Mucosa of stomach (tissue), 1 donor: ENCODE measurements at regions not wholly inside any gene's neighbourhood (a gene's known extent, or its start where the extent isn't known, plus 50 kb on each side); places are given as distances from the start of the nearest gene placed in this dataset.

Experiments used
- H3K27me3 ChIP-seq: one replicate; pipeline ENCODE4 v1.7.0; 2013; ENCODE audit warnings: mild to moderate bottlenecking, low read length; ENCODE audit not compliant: control insufficient read depth, insufficient read depth
- H3K36me3 ChIP-seq: one replicate; pipeline ENCODE4 v1.7.0; 2013; ENCODE audit warnings: low read length; ENCODE audit not compliant: control insufficient read depth, insufficient read depth
- H3K4me1 ChIP-seq: one replicate; pipeline ENCODE4 v1.7.0; 2013; ENCODE audit warnings: mild to moderate bottlenecking, low read length; ENCODE audit not compliant: control insufficient read depth, insufficient read depth
- H3K4me3 ChIP-seq: one replicate; pipeline ENCODE4 v1.7.0; 2013; ENCODE audit warnings: low read length
- H3K9ac ChIP-seq: one replicate; pipeline ENCODE4 v1.7.0; 2013; ENCODE audit warnings: mild to moderate bottlenecking, low read length, moderate library complexity
- H3K9me3 ChIP-seq: one replicate; pipeline ENCODE4 v1.7.0; 2013; ENCODE audit warnings: mild to moderate bottlenecking, low read length, moderate library complexity; ENCODE audit not compliant: control insufficient read depth
- donor health status: Pancreatic carcinoma.

- H3K4me3 ChIP-seq: no peak overlapping the region
- H3K27me3 ChIP-seq: no peaks in the 10 kb centered on the region
- H3K4me1 ChIP-seq: no peaks in the 10 kb centered on the region
- H3K9ac ChIP-seq: no peak overlapping the region
- no peaks in the 10 kb centered on the region for H3K36me3 ChIP-seq
- H3K9me3 ChIP-seq: no peaks in the 10 kb centered on the region
Measured at GRCh38 chr2:67854798-67855197, 208.0 kb downstream of the C1D start.

- H3K9ac ChIP-seq: no peak overlapping the region
- no peak overlapping the region for H3K4me3 ChIP-seq
- no peaks in the 10 kb centered on the region for H3K9me3 ChIP-seq
- no peaks in the 10 kb centered on the region for H3K36me3 ChIP-seq
- no peaks in the 10 kb centered on the region for H3K27me3 ChIP-seq
- H3K4me1 ChIP-seq: no peaks in the 10 kb centered on the region
Measured at GRCh38 chr2:67856866-67857265, 205.9 kb downstream of the C1D start.

DNA sequence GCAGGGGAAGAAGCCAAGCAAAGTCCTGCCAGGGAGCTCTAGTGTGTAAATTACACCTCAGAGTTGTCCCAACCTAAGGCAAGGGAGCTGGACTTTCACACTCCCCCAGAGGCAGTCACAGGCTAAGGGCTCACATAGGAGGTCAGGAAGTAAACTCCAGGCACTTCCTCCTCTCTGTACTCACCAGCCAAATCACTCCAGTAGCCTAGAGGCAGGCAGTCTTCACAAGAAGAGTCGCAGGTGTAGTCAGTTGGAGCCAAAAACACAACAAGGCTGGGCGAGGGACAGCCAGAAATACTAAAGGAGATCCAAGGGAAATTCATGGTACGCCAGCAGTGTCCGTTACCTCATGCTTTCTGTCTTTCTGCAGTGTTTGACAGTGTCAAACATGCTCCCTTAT, 205.0 kb downstream of the C1D start:
- H3K27me3 ChIP-seq: no peaks in the 10 kb centered on the region
- H3K9me3 ChIP-seq: no peaks in the 10 kb centered on the region
- no peaks in the 10 kb centered on the region for H3K4me1 ChIP-seq
- H3K4me3 ChIP-seq: no peak overlapping the region
- H3K36me3 ChIP-seq: no peaks in the 10 kb centered on the region
- no peak overlapping the region for H3K9ac ChIP-seq

- Histone ChIP-seq H3K9ac (no peak overlapping the region), H3K9me3 (no peaks in the 10 kb centered on the region), H3K4me1 (no peaks in the 10 kb centered on the region), H3K27me3 (no peaks in the 10 kb centered on the region), H3K36me3 (no peaks in the 10 kb centered on the region), H3K4me3 (no peak overlapping the region)
Measured at GRCh38 chr2:67858886-67859285, 203.9 kb downstream of the C1D start.

- H3K27me3 ChIP-seq: no peaks in the 10 kb centered on the region
- no peak overlapping the region for H3K4me3 ChIP-seq
- no peaks in the 10 kb centered on the region for H3K4me1 ChIP-seq
- H3K9me3 ChIP-seq: no peaks in the 10 kb centered on the region
- H3K9ac ChIP-seq: no peak overlapping the region
- H3K36me3 ChIP-seq: no peaks in the 10 kb centered on the region
Measured at GRCh38 chr2:67865917-67866316, 196.9 kb downstream of the C1D start.

GRCh38 chr2:67867735-67868134, 195.1 kb downstream of the C1D start:
- H3K27me3 ChIP-seq: no peaks in the 10 kb centered on the region
- no peaks in the 10 kb centered on the region for H3K36me3 ChIP-seq
- no peak overlapping the region for H3K9ac ChIP-seq
- no peaks in the 10 kb centered on the region for H3K4me1 ChIP-seq
- H3K9me3 ChIP-seq: no peaks in the 10 kb centered on the region
- H3K4me3 ChIP-seq: no peak overlapping the region

GRCh38 chr2:67871686-67872412, 191.0 kb downstream of the C1D start:
- Histone ChIP-seq H3K9me3 (no peaks in the 10 kb centered on the region), H3K9ac (no peak overlapping the region), H3K4me3 (no peak overlapping the region), H3K4me1 (no peaks in the 10 kb centered on the region), H3K36me3 (no peaks in the 10 kb centered on the region), H3K27me3 (no peaks in the 10 kb centered on the region)

GRCh38 chr2:67872481-67872880, 190.3 kb downstream of the C1D start:
- H3K9me3 ChIP-seq: no peaks in the 10 kb centered on the region
- H3K4me1 ChIP-seq: no peaks in the 10 kb centered on the region
- H3K9ac ChIP-seq: no peak overlapping the region
- no peaks in the 10 kb centered on the region for H3K36me3 ChIP-seq
- H3K4me3 ChIP-seq: no peak overlapping the region
- no peaks in the 10 kb centered on the region for H3K27me3 ChIP-seq

DNA sequence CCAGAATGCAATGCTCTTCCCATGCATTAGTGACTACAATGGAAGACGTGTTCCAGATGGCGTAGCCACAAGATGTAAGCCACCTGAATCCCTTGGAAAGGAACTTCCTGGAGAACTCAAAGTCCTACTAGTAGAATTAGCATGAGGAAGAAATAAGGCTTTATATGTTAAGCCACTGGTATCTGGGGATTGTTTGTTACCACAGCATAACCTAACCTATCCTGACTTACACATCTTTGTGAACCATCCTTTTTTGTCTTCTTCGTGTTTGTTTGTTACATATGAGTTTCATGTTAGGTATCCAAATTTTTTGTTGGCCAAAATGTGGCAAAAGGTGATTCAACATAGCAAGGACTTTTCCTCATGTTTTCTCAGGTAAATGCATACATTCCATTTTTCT, 188.9 kb downstream of the C1D start:
- H3K4me1 ChIP-seq: no peaks in the 10 kb centered on the region
- H3K9me3 ChIP-seq: no peaks in the 10 kb centered on the region
- no peaks in the 10 kb centered on the region for H3K36me3 ChIP-seq
- no peak overlapping the region for H3K9ac ChIP-seq
- no peaks in the 10 kb centered on the region for H3K27me3 ChIP-seq
- H3K4me3 ChIP-seq: no peak overlapping the region

DNA sequence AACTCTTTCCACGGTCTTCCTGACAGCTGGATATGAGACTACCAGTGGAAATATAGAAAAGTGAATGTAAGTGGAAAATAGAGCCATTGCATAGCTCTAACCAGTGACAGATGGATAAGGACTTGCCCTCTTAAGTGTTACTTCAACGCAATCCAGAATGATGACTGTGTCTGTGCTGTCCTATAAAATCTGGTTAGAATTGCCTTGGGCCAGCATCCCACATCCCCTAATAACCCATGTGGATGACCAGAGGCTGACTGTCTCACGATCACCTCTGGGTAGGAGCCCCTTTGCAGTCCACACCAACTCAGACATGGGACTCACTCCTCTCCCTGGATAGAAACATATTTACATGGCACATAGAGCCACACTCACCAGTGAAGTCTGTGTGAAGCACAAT, 186.6 kb downstream of the C1D start:
- H3K4me1 ChIP-seq: no peaks in the 10 kb centered on the region

GRCh38 chr2:67877301-67877700, 185.5 kb downstream of the C1D start:
- H3K9ac ChIP-seq: no peak overlapping the region
- H3K36me3 ChIP-seq: no peaks in the 10 kb centered on the region
- H3K9me3 ChIP-seq: no peaks in the 10 kb centered on the region
- no peak overlapping the region for H3K4me3 ChIP-seq
- no peaks in the 10 kb centered on the region for H3K4me1 ChIP-seq
- no peaks in the 10 kb centered on the region for H3K27me3 ChIP-seq

More for the DNA sequence above, 186.6 kb downstream of the C1D start:
- no peak overlapping the region for H3K9ac ChIP-seq
- no peaks in the 10 kb centered on the region for H3K36me3 ChIP-seq
- no peak overlapping the region for H3K4me3 ChIP-seq
- H3K27me3 ChIP-seq: no peaks in the 10 kb centered on the region
- no peaks in the 10 kb centered on the region for H3K9me3 ChIP-seq

DNA sequence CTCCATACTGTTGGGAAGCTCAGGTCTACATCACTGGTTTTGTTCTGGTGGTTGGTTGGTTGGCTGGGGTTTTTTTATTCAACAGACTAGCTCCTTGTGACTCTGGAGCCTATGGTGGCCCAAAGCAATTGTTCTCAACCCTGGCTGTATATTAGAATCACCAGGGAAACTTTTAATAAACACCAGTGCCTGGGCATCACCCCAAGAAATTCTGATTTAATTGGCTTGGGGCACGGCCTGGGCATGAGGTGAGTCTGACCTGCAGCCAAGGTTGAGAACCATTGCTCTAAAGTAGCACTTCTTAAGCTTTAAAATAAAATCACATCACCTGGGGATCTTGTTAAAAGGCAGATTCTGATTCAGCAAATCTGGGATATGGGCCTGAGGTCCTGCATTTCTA, 184.1 kb downstream of the C1D start:
- H3K9me3 ChIP-seq: no peaks in the 10 kb centered on the region
- H3K4me3 ChIP-seq: no peak overlapping the region
- H3K4me1 ChIP-seq: peaks cover 7% of the 10 kb centered on the region
- no peaks in the 10 kb centered on the region for H3K36me3 ChIP-seq
- no peaks in the 10 kb centered on the region for H3K27me3 ChIP-seq
- no peak overlapping the region for H3K9ac ChIP-seq
